HL-60/S4 (cell line): ENCODE measurements at regions not wholly inside any gene's neighbourhood (a gene's known extent, or its start where the extent isn't known, plus 50 kb on each side); places are given as distances from the start of the nearest gene placed in this dataset.

ENCODE experiments used
- in situ Hi-C: fragments of 300-500 bp; cut with MboI; formaldehyde crosslinking; loops from 2 replicates; pipeline ENCODE4 v1.14.3; 2022; ENCODE audit warnings: low sequenced_read_pairs

DNA sequence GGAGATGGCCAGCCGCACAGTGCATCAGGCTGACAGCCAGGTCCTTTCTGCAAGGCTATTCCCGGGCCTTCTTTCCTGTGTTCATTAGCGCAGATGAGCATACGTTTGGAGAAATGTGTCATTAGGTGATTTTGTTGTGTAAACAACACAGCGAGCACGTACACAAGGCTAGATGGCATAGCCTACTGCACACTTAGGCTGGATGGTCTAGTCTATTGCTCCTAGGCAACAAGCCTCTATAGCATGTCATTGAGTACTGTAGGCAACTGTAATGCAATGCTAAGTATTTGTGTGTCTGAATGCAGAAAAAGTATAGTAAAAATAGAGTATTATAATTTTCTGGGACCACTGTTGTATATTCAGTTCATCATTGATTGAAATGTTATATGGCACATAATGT is 50.9 kb upstream of the PHLPP1 start:
- in situ Hi-C loops: no loop called here

DNA sequence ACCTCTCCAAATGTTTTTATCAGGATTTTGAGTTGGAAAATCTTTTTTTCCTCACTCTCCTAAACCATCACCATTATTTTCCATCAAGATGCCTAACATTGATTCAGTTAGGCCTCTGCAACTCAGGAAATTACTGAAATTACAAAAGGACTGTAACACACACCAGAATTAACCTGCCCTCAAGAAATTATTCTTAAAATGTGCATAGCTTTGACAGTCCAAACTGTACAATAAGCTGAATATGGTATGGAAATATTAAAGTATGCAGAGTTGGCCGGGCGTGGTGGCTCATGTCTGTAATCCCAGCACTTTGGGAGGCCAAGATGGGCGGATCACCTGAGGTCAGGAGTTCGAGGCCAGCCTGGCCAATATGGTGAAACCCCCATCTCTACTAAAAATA is 50.2 kb upstream of the PHLPP1 start:
- in situ Hi-C loops: no loop called here
